KMS-11 (cell line): ENCODE measurements at regions not wholly inside any gene's neighbourhood (a gene's known extent, or its start where the extent isn't known, plus 50 kb on each side); places are given as distances from the start of the nearest gene placed in this dataset.

Experiments used
- H2AFZ ChIP-seq: fragments of 200-600 bp; sonication (generic); 2 replicates; pipeline ENCODE4 v1.6.1; 2016; ENCODE audit warnings: antibody characterized with exemption, mixed run types, low read depth
- H3K27ac ChIP-seq: fragments of 200-600 bp; sonication (generic); 2 replicates; pipeline ENCODE4 v1.6.1; 2016; ENCODE audit warnings: mild to moderate bottlenecking, mixed run types
- H3K27me3 ChIP-seq: fragments of 200-600 bp; sonication (generic); 2 replicates; pipeline ENCODE4 v1.6.1; 2017; ENCODE audit warnings: mild to moderate bottlenecking, low read depth, mixed run types, moderate library complexity; ENCODE audit not compliant: insufficient read depth
- H3K36me3 ChIP-seq: fragments of 200-600 bp; sonication (generic); 2 replicates; pipeline ENCODE4 v1.6.1; 2017; ENCODE audit warnings: mild to moderate bottlenecking, mixed run types; ENCODE audit not compliant: insufficient read depth
- H3K4me1 ChIP-seq: fragments of 200-600 bp; sonication (generic); 2 replicates; pipeline ENCODE4 v1.6.1; 2016; ENCODE audit warnings: mild to moderate bottlenecking, low read depth, mixed run types; ENCODE audit not compliant: poor library complexity, severe bottlenecking
- H3K4me2 ChIP-seq: fragments of 200-600 bp; sonication (generic); 2 replicates; pipeline ENCODE4 v1.7.0; 2016; ENCODE audit warnings: mild to moderate bottlenecking, mixed run types
- H3K4me3 ChIP-seq: fragments of 200-600 bp; sonication (generic); IDR thresholded peaks from 2 replicates; pipeline ENCODE4 v1.6.1; 2017; ENCODE audit warnings: low read depth, low read length, mixed read lengths; ENCODE audit not compliant: insufficient read depth
- H3K79me2 ChIP-seq: fragments of 200-600 bp; sonication (generic); 2 replicates; pipeline ENCODE4 v1.6.1; 2016; ENCODE audit warnings: low read depth, mixed run types; ENCODE audit not compliant: insufficient read depth
- H3K9ac ChIP-seq: fragments of 200-600 bp; sonication (generic); 2 replicates; pipeline ENCODE4 v1.6.1; 2016; ENCODE audit warnings: mild to moderate bottlenecking, mixed run types
- H4K20me1 ChIP-seq: fragments of 200-600 bp; sonication (generic); 2 replicates; pipeline ENCODE4 v1.6.1; 2016; ENCODE audit warnings: mild to moderate bottlenecking, mixed run types; ENCODE audit not compliant: insufficient read depth
- TF ChIP-seq, protein P1 (sequence below): fragments of 200-600 bp; sonication (generic); conservative IDR thresholded peaks from 2 replicates; pipeline ENCODE4 v1.6.1; 2017; ENCODE audit warnings: low read depth, mild to moderate bottlenecking, antibody characterized with exemption, low read length, moderate library complexity, mixed read lengths

DNA sequence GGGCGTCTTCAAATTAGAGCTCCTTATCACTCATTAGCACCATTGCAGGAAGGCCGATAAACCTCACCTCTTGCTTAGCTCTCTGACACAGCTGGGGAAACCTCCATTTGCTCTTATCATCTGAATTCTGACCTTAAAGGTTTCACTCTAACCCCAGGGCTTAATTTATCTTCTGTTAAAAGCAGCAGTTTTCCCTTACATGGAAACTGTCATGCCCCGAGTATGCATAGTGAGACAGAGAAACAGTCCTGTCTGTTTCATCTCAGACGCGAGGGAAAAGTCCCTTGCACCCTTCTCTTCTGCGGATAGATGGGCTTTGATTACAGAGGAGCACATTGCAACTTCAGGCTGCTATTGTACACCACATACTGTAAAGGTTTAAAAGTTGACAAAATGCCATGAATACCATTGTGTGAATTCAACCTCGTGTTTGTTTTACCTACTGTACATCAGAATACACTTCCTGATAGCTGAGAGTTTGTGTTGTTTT is 191.5 kb upstream of the BMP2 start:
- TF ChIP-seq, protein P1, sequence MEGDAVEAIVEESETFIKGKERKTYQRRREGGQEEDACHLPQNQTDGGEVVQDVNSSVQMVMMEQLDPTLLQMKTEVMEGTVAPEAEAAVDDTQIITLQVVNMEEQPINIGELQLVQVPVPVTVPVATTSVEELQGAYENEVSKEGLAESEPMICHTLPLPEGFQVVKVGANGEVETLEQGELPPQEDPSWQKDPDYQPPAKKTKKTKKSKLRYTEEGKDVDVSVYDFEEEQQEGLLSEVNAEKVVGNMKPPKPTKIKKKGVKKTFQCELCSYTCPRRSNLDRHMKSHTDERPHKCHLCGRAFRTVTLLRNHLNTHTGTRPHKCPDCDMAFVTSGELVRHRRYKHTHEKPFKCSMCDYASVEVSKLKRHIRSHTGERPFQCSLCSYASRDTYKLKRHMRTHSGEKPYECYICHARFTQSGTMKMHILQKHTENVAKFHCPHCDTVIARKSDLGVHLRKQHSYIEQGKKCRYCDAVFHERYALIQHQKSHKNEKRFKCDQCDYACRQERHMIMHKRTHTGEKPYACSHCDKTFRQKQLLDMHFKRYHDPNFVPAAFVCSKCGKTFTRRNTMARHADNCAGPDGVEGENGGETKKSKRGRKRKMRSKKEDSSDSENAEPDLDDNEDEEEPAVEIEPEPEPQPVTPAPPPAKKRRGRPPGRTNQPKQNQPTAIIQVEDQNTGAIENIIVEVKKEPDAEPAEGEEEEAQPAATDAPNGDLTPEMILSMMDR: no peak
- Histone ChIP-seq H3K9ac (peak overlapping the region; percentile 40; the same call in 1 of the 2 replicates), H3K4me2 (peak overlapping the region; percentile 81), H3K27me3 (no peaks in the 10 kb centered on the region), H3K4me1 (peaks cover 77% of the 10 kb centered on the region), H3K4me3 (no peak overlapping the region), H2AFZ (peak overlapping the region; percentile 59), H3K36me3 (no peaks in the 10 kb centered on the region), H3K79me2 (no peaks in the 10 kb centered on the region), H4K20me1 (no peaks in the 10 kb centered on the region), H3K27ac (peak overlapping the region; percentile 89)

DNA sequence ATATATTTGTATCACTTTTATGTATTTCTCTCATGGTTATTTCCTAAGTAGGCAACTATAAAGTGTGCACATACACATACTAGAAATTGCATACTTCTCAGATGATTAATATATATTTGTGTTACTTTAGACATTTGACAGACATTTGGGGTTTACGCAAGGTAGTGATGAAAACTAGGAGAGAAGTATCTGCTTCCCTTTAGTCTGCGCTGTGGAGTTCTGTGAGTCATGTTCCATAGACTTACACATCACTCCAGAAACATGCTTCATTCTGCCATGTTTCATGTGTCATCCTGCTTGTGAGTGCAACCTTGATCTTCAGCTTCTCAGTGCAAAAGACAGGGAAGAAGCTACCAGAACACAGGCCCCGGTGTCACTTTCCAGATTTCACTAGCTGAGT is 200.7 kb upstream of the BMP2 start:
- Histone ChIP-seq H3K27me3 (no peaks in the 10 kb centered on the region), H3K79me2 (no peaks in the 10 kb centered on the region), H2AFZ (no peak overlapping the region), H3K9ac (no peak overlapping the region), H3K4me2 (no peak overlapping the region), H4K20me1 (no peaks in the 10 kb centered on the region), H3K4me1 (peaks cover 25% of the 10 kb centered on the region), H3K27ac (no peak overlapping the region), H3K4me3 (no peak overlapping the region), H3K36me3 (no peaks in the 10 kb centered on the region)
- TF ChIP-seq, protein P1: no peak

DNA sequence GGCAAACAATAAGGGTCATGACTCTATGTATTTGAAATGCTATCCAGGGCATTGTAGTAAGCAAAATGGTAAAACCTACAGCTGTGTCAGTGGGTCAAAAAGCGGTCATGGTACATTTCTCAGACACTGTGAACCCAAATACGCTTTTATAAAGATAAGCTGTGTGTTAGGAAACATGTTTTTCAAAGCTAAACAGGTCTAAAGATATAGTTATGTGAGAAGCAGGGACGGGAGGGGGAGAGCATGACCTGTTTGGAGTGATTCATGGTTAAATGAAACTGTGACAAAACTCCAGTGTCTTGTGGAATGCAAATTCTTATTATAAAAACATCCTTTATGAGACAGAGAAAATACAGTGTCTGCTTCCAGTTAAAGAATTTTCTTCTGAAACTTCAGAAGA is 205.4 kb upstream of the BMP2 start:
- Histone ChIP-seq H3K4me2 (no peak overlapping the region), H3K4me3 (no peak overlapping the region), H3K9ac (no peak overlapping the region), H3K36me3 (no peaks in the 10 kb centered on the region), H4K20me1 (no peaks in the 10 kb centered on the region), H3K4me1 (no peaks in the 10 kb centered on the region), H2AFZ (no peak overlapping the region), H3K79me2 (no peaks in the 10 kb centered on the region), H3K27me3 (no peaks in the 10 kb centered on the region), H3K27ac (no peak overlapping the region)
- TF ChIP-seq, protein P1: no peak

DNA sequence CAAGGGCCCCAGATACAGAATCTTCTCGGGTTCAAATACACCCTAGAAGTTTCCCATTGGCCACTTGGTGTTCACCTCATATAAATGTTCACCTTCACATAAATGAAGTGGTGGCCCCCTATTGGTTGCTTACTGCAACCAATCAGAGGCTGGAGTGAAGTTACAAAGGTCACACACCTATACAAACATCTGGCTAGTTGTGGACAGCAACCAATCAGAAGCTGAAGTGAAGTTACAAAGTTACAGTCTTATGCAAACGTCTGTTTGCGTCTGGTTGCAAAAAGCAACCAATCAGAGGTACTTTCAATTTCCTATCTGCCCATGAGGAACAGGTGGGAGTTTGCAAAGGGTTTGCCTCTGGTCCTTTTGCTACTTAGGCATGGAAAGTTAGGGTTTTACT is 206.5 kb upstream of the BMP2 start:
- no peaks in the 10 kb centered on the region for H3K4me1 ChIP-seq
- H3K79me2 ChIP-seq: no peaks in the 10 kb centered on the region
- H4K20me1 ChIP-seq: no peaks in the 10 kb centered on the region
- TF ChIP-seq, protein P1: no peak
- H2AFZ ChIP-seq: no peak overlapping the region
- H3K4me2 ChIP-seq: no peak overlapping the region
- no peaks in the 10 kb centered on the region for H3K36me3 ChIP-seq
- H3K27ac ChIP-seq: no peak overlapping the region
- H3K9ac ChIP-seq: no peak overlapping the region
- no peak overlapping the region for H3K4me3 ChIP-seq
- no peaks in the 10 kb centered on the region for H3K27me3 ChIP-seq
